Body of pancreas (tissue), 4 donors: ENCODE measurements at regions not wholly inside any gene's neighbourhood (a gene's known extent, or its start where the extent isn't known, plus 50 kb on each side); places are given as distances from the start of the nearest gene placed in this dataset.

Experiments used
- CTCF ChIP-seq, 7 experiments: fragments of 450-650 bp in 4 of 7; fragments of 200-600 bp in 3 of 7; sonication (generic) in 3 of 7; IDR thresholded peaks; one replicate each; pipeline ENCODE4 v1.5.1; 2016 to 2019; ENCODE audit warnings: antibody characterized with exemption in 7 of 7
- POLR2A ChIP-seq, 3 donors: fragments of 450-650 bp; IDR thresholded peaks; one replicate each; pipeline ENCODE4 v1.6.1; 2016; ENCODE audit warnings: antibody characterized with exemption in 3 of 3, mild to moderate bottlenecking in 2 of 3

- TF ChIP-seq CTCF (IDR thresholded peaks at IDR 0.05) (peak; percentile 63 to 95 (median 68)), POLR2A (IDR thresholded peaks at IDR 0.05) (no peak)
Observed at GRCh38 chr11:29343465-29344333, 673.1 kb downstream of the KCNA4 start.
